Ovary (tissue), 3 donors: ENCODE measurements at regions not wholly inside any gene's neighbourhood (a gene's known extent, or its start where the extent isn't known, plus 50 kb on each side); places are given as distances from the start of the nearest gene placed in this dataset.

Experiments used
- CTCF ChIP-seq, 3 donors: fragments of 450-650 bp in 2 of 3; fragments of 200-600 bp in 1 of 3; IDR thresholded peaks; one replicate each; pipeline versions ENCODE4 v1.5.1 to v1.8.0; 2016 to 2022; ENCODE audit warnings: antibody characterized with exemption in 3 of 3, mild to moderate bottlenecking in 1 of 3
- POLR2A ChIP-seq: fragments of 450-650 bp; IDR thresholded peaks from one replicate; pipeline ENCODE4 v1.6.1; 2017; ENCODE audit warnings: antibody characterized with exemption, mild to moderate bottlenecking, moderate library complexity
- donor health status: DM: no; HTN: no; CAD: no.

DNA sequence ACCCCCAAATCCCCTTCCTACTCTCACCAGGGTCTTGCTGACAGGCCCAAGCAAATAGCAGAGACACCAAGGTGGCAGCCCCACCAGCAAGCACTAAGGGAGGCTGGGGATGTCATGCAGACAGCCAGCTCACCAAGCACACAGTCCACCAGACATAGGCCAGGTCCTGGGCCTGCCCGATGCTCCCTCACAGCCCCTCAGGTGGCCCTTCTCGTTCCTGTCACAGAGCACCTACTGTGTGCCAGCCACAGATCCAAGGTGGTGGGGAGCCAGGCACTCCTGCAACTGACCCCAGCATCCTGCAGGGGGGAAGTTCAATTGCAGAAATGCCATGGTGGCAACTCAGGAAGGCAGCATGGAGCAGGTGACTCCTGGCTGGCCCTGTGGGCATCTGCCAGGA, 60.5 kb upstream of the PNMA1 start:
- TF ChIP-seq CTCF (IDR thresholded peaks at IDR 0.05) (no peak), POLR2A (no peak)
